GM12875 (cell line): ENCODE measurements at regions not wholly inside any gene's neighbourhood (a gene's known extent, or its start where the extent isn't known, plus 50 kb on each side); places are given as distances from the start of the nearest gene placed in this dataset.

Experiments used
- H3K4me3 ChIP-seq: one replicate; pipeline ENCODE4 v1.5.1; 2011; ENCODE audit warnings: low read depth, low read length, control low read depth
- CTCF ChIP-seq: IDR thresholded peaks from 2 replicates; pipeline ENCODE4 v1.5.1; 2011; ENCODE audit warnings: low read depth, mild to moderate bottlenecking, control low read depth, inconsistent platforms, low read length, moderate library complexity, borderline replicate concordance; ENCODE audit not compliant: insufficient read depth

- TF ChIP-seq CTCF = no peak
- H3K4me3 ChIP-seq = no peak overlapping the region
These were observed 86.1 kb upstream of the CD53 start for GRCh38 chr1:110786802-110787327.

DNA sequence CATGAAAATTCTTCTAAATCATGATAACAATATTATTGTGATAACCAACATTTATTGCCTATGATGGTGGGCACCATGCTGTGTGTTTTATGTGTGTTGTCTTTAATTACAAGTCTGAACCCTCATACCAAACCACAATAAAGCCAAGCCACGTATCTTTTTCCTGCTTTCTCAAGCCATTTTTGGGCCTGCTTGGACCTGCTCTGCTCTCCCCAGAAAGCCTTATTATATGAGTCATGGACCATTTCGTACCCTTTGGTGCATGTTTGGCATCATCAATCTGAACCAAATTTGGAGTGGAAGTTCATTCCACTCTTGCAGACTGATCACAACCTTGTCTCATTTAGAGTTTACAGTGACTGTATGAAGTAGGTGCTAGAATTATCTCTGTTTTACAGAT is 87.3 kb upstream of the CD53 start:
- no peak overlapping the region for H3K4me3 ChIP-seq
- no peak for TF ChIP-seq CTCF

GRCh38 chr1:110785055-110785454 is 87.9 kb upstream of the CD53 start:
- TF ChIP-seq CTCF = no peak
- H3K4me3 ChIP-seq = no peak overlapping the region

GRCh38 chr1:110783292-110783918 is 89.5 kb upstream of the CD53 start:
- peak; percentile 95 for TF ChIP-seq CTCF
- H3K4me3 ChIP-seq = no peak overlapping the region

- TF ChIP-seq CTCF = no peak
- H3K4me3 ChIP-seq = no peak overlapping the region
These were observed 91.4 kb upstream of the CD53 start for GRCh38 chr1:110781525-110781924.

GRCh38 chr1:110780600-110781484 is 92.1 kb upstream of the CD53 start:
- peak; percentile 79 for TF ChIP-seq CTCF
- no peak overlapping the region for H3K4me3 ChIP-seq
